Left renal cortex interstitium (tissue), 4 donors: ENCODE measurements at regions not wholly inside any gene's neighbourhood (a gene's known extent, or its start where the extent isn't known, plus 50 kb on each side); places are given as distances from the start of the nearest gene placed in this dataset.
"Not testable (repeated sequence)": the region's sequence is repeated elsewhere in the genome, so short reads cannot be mapped to it uniquely, and the experiment has no call there.

ENCODE experiments used
- DNase-seq, 4 donors: peaks; one replicate each; pipeline ENCODE4 v3.0.0-alpha.2; 2013; ENCODE audit warnings: low read depth in 4 of 4, low spot score in 2 of 4, missing footprints in 1 of 4

DNA sequence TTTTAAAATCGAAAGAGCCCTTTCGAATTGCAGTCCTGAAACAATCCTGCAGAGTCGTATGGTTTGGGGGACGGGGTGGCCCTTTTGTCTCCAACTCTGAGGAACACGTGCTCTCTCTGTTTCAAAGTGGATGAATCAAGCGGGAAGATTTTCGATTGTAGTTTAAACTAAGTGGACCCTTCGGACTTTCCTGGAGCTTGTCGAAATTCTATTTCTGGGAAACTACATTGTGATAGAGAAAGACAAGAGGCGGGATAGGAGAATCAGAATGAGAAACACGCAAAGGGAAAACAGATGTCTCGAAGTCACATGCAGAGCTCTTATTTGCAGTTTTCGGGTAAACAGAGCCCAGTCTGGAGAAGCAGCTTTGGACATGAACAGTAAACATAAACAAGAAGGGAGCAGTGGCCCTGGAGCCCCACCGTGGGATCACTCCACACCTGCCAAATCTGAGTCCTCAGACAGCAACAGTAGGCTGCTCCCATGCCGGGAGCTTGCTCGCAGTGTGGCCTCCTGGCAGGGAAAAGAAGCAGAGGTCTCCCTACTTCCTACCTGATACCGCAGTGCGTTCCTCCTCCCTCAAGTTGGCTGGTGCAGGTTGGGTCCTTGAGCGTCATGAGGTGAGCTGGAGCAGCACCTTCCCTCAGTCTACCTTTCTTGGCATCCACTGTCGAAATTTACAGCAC lies 202.4 kb downstream of the SLC4A3 start:
- DNase-seq: no peak

DNA sequence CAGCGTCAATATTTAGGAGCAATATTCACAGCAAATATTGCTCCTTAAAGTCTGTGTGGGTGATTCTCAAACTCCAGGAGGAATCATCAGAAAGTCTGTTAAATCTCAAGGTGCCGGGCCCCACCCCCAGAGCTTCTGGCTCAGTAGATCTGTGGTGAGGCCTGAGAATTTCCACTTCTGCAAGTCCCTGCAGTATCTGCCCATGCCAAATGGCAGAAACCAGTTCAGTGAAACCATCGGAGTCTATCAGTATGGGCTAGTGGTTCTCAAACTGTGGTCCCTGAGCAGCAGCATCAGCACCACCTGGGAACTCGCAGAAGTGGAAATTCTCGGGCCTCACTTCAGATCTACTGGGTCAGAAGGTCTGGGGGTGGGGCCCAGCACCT lies 202.9 kb downstream of the SLC4A3 start:
- no peak for DNase-seq

DNA sequence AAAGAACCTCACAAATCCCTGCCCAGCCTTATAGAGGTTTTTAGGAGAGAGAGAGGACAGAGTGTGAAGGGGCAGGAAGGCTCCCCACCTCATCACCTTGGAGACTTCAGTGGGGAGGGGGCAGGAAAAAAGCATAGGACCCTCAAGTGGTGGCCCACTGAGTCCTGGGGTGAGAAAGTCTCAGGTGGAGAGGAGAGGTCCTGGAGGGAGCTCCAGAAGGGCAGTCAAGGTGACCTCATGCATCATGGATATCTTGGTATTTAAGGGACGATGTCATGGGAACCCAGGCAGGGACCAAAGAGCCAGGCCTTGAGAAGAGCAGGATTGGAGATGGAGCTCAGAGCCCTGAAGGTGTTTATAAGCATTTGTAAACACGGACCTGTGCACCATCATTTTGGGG lies 204.5 kb downstream of the SLC4A3 start:
- no peak for DNase-seq

DNA sequence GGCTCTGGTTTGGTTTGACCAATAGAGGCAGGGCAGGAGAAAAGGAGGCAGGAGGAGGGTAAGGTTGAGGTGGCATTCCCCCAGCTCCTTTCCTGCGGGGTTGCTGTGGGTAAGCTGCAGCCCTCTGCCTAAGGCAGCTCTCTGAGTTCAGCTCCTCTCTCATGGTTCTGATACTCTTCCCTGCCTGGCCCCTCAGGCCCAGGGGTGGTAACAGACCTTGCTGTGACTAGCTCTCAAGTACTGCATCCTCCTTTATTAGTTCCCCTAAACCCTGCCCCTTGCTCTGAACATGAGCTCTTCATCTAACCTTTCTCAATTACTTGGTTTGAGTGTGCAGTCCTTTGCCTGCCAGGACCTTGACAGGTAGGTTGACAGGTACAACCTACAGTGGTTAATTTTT lies 205.5 kb downstream of the SLC4A3 start:
- no peak for DNase-seq

DNA sequence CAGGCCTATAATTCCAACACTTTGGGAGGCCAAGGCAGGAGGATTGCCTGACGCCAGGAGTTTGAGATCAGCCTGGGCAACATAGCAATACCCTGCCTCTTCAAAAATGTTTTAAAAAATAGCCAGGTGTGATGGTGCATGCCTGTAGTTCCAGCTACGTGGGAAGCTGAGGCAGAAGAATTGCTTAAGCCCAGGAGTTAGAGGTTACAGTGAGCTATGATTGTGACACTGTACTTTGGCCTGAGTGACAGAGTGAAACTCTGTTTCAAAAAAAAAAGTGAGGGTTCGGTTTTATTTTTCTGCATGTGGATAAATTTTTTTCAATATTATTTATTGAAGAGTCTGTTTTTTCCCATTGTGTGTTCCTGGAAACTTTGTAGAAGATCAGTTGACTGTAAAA lies 208.1 kb downstream of the SLC4A3 start:
- no peak for DNase-seq

DNA sequence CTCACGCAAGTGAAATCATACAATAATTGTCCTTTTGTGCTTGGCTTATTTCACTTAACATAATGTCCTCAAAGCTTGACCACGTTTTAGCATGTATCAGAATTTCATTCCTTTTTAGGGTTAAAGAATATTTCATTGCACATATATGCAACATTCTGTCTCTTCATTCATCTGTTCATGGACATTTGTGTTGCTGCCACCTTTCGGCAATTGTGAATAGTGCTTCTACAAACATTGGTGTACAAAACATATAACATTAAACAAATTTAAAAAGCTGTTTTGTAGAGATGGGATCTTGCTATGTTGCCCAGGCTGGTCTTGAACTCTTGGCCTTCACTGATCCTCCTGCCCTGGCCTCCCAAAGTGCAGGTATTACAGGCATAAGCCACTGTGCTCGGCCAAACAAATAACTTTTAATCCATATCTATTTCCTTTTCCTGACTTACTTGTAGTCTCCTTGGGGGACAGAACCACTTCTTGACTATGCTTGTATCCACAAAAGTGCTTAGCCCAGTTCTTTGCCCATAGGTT lies 209.3 kb downstream of the SLC4A3 start:
- no peak for DNase-seq

DNA sequence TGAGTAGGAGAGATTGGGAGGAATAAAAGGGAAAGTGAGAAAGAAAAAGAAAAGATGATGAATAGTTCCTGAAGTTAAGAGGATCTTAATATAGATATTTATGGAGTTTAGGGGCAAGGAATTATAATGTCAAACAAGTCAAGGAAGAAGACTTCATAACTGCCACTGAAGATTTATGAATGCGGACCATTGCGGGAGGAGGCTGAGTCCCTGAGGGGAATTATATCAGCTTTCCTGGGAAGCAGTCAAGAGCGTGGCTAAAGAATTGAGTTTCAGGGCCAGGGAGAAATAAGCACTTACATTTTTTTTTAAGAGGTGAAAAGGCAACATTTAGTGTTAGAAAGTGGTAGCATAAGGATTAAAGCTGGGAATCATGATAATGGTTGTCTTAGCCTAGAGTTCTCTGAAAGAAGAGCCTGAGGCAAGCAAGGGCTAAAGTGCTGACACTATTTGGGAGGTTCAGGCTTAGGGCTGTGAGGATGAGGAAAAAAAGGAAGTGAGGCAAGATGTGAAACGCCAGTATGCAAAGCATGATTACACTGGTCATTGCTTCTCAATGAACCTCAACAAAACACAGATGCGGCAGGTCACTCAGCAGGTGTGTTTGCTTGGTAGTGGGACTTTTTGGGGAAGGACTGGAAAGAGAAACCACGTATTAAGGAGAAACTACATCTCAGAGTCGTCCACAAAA lies 217.1 kb downstream of the SLC4A3 start:
- no peak for DNase-seq

DNA sequence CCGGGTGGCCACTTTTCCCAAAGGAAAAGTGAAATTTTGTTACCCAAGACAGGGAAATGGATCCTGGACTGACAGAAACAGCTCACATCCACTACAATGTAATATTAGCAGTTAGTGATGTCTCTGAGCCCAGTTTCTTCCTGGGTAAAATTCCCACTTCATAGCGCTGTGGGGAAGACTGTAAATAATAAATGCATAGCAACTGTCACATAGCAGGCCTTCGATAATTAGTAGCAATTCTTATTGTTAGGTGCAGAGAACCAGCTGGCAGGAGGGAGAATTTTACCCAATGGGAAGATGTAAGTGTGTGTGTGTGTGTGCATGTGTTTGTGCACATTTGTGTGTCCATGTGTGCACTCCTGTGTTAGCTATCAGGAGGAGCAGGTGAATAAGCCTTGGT lies 221.5 kb downstream of the SLC4A3 start:
- DNase-seq: no peak

DNA sequence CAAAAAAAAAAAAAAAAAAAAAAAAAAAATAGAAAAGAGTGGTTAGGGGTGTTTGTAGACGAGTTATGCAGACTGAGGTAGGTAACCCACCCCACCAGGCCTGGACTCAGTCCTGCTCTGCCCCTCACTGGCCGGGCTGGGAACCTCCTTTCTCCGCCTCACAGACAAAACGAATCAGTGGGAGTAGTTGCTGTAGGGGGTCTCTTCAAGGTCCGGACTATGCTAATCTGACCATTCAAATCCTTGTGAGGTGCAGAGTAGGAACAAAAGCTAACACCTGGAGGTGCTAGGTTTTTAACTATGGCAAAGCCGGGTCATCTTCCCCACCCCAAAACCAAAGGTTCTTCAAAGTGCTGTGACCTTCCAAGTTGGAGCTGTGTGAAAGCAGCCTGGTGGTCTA lies 223.7 kb downstream of the SLC4A3 start:
- no peak for DNase-seq

DNA sequence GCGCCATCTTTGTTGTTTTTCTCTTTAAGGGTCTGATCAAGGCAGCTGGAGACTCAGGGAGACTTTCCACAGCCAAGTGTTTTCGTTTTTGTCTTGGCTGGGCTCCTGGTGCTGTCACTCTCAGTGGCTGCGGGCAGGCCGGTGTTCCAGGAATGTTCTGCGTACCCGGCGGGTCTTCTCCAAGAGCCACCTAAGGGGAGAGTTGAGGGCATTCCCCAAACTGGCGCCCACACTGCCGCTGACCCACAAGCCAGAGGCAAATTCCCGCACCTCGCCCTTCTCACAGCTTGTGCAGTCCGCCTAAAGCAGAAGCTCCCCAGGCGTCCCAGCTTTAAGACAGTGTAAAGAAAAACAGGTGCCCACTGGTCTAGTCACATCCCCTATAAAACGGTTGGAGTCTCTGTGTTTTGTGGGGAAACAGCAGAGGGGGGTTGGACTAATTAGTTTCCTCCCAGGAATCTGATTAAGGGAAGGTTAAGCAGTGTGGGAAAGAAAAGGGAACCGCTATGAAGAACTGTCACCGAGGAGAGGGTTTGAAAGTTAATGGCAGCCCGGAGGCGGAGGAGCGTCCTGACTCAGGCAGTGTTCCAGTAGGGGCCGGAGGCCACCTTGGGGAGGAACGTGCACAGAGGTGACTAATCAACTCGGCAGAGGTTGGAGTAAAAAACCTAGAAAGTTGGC lies 224.5 kb downstream of the SLC4A3 start:
- DNase-seq: no peak

DNA sequence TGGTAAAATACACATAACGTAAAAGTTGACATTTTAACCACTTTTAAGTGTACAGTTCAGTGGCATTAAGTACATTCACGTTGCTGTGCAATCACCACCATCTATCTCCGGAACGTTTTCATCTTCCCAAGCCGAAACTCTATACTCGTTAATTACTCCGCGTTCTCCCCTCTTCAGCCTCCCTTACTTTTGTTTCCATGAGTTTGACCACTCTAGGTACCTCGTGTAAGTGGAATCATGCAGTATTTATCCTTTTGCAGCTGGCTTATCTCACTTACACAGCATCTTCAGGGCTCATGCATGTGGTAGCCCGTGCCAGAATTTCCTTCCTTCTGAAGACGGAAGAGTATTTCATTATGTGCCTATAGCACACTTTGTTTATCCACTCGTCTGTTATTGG lies 225.2 kb downstream of the SLC4A3 start:
- DNase-seq: no peak

DNA sequence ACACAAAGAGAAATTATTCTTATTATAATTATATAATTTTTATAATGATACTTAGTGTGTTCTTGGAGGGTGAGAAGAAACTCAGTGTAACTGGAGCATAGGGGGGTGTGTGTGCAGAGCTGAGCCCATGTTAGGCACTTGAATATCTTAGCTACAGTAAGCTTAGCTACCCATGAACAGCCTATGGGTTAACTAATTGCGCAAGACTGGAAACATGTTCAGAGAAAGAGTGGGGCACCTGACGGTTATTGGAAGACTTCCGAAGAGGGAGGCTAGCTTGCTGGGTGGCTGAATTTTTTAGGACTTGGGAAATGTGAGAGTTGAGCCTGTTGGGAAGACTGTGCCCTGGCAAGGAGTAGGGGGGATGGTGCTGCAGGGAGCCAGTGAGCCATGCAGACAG lies 229.2 kb downstream of the SLC4A3 start:
- no peak for DNase-seq

DNA sequence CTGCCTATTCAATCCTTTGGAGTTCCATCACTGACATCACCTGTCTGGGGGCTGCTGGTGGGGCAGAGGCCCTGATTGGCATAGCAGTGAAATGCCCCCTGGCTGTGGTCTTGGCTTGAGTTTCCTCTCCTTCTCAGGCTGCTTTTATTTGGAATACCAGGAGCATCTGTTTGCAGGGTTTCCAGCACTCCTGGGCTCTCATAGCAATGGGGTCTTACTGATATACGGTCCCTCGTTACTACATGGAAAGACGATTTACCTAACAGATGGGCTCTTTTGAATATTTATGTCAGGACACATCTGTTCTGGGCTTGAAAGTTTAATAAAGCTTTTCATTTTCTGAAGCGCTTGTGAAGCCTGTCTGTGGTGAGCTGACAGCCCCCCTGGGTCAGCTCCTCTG lies 230.3 kb downstream of the SLC4A3 start:
- DNase-seq: no peak

DNA sequence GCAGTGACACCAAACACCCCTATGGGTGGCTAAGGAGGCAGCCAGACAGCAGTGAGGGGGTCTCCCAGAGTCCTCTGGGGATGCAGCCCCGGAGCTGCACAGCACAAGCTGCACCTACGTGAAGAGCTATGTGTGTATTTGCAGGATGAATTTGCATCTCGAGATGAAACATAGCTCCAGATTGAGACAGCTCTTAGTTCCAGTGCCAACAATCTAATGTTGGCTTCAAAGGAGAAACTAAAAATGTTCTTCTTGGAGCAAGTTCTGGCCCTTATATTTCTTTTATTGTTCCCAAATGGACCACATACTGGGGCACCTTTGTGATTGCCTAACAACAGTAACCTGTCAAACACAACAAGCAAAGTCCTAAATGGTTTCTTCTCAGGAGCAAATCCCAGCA lies 233.9 kb downstream of the SLC4A3 start:
- DNase-seq: no peak

DNA sequence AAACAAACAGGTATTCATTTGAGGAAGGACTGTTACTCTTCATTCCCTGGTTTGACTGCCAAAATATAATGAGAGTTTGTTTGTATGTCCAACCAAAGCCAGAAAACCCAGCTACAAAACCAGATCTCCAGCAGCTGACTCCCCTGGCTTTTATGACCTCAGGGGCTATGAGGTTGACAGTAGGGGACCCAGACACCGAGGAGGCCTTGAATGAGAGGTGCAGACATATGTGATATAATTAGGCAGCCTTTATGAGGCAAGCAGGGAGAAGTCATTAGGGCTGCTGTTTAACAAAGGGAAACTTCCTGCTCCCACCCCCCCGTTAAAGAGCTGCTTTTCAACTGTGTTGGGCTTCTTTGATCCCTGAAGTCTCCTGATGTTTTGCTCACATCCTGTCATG lies 236.7 kb downstream of the SLC4A3 start:
- no peak for DNase-seq

DNA sequence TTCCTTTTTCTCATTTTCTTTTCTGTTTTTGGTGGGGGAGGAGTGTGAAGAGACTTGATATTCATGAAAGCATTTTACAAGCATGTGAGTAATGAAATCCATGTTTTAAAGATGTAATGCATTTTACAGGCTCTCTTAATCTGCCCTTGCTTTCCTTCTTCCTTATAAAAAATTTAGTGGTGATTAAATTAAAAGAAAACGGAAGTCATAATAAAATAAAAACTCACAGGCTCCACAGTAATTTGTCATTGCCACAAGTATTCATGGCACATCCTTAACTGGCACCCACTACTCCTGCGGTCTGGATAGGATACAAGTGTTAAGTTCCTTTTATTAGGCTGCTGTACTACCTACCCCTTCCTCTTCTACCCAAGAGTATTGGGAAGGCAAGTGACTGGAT lies 241.2 kb downstream of the SLC4A3 start:
- no peak for DNase-seq

DNA sequence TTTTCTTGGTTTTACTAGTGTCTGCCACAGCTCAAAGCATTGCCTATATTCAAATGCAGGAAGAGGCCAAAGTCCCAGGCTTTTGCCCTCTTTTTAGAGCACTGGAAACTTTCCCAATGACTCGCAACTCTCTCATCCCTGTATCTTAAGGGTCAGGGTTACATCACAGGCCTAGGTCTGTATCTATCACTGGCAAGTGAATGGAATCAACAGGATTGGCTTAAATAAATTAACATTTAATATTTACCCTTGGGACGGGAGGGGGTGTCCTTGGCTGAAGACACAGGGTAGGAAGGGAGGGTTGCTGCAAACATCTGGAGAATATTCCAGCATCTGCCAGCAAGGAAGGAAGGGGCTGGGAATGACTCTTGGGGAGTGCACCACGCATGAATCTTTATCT lies 242.6 kb downstream of the SLC4A3 start:
- DNase-seq: no peak

DNA sequence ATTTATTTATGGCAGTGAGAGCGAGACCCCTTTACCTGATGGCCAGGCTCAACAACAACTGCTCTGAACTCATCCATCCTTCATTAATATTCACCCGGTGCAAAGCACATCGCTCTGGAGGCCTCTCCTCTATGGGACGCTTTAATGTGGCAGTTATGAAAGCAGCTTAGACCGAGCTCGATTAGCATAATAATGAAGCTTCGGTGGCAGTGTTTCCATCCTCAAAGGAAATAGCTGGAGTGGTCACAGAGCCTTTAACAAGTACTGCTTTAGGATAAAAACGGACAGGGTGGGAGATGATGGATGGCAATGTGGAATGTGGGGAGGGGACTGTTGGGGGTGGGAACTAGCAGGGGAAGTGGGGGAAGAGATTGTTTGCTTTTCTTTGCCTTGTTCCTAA lies 243.9 kb downstream of the SLC4A3 start:
- no peak for DNase-seq

DNA sequence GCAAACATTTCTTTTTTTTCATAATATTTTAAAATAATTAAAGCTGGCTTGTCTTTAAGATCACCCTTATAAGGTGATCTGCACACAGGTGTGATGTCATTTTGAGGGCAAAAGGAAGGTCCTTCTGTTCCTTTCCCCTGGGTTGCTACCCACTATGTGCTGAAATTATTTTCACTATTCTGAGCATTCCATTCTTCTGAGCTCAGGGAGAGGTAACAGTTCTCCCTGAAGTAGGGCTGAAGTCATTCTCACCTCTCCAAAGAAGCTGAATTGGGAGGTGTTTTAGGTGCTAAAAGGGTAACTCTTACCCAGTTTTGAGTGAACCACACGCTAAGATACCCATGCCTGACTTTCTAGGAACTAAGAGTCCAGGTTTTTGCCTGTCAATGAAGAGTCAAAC lies 247.6 kb downstream of the SLC4A3 start:
- no peak for DNase-seq

DNA sequence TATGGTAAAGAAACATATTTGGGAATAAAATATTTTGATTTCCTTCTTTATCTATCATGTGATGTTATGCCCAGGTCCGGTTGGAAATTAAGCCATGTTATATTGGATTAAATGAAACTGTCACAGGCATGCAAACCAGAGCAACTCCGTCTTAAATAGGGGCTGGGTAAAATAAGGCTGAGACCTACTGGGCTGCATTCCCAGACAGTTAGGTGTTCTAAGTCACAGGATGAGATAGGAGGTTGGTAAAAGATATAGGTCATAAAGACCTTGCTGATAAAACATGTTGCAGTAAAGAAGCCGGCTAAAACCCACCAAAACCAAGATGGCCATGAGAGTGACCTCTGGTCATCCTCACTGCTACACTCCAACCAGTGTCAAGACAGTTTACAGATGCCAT lies 248.6 kb downstream of the SLC4A3 start:
- not testable (repeated sequence) for DNase-seq

DNA sequence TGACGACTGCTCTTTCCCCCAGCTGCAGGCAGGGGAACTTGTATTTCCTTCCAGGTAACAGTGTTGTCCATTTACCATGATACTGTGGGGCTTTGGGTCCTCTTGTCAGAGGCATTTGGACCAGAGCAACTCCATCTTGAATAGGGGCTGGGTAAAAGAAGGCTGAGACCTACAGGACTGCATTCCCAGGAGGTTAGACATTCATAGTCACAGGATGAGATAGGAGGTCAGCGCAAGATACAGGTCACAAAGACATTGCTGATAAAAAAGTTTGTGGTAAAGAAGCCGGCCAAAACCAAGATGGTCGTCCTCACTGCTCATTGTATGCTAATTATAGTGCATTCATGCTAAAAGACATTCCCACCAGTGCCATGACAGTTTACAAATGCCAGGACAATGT lies 249.5 kb downstream of the SLC4A3 start:
- no peak for DNase-seq

DNA sequence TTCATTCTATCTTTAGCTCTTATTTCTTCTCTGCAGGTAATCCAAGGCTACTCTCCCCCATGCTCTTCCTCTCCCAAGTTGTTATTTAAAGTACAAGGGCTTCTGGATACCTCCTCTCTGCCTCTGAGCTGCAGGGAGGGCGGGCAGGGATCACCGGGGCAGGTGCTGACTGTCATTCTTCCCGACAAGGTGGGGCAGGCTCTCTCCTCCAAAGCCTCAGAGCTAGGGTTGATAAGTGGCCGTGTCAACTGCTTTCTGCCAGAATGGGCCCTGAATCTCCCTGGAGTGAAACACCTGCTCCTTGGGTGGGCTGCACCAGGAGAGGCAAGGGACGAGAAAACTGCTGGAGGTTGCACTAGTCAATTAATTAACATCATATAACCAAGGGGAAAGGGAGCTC lies 250.3 kb downstream of the SLC4A3 start:
- no peak for DNase-seq
